Fibroblast of mammary gland (primary cell): ENCODE measurements at regions not wholly inside any gene's neighbourhood (a gene's known extent, or its start where the extent isn't known, plus 50 kb on each side); places are given as distances from the start of the nearest gene placed in this dataset.

ENCODE experiments used
- DNase-seq: peaks from one replicate; pipeline ENCODE4 v3.0.0-alpha.2; 2010; ENCODE audit warnings: low read depth
- H3K4me3 ChIP-seq: 2 replicates; pipeline ENCODE4 v1.5.1; 2011; ENCODE audit warnings: low read depth, mild to moderate bottlenecking, low read length, moderate library complexity; ENCODE audit not compliant: control insufficient read depth
- CTCF ChIP-seq: conservative IDR thresholded peaks from 2 replicates; pipeline ENCODE4 v1.5.1; 2011; ENCODE audit warnings: low read depth, low read length, inconsistent platforms; ENCODE audit not compliant: control insufficient read depth, insufficient read depth

GRCh38 chr3:22621205-22621809 is 581.8 kb upstream of the UBE2E2 start:
- TF ChIP-seq CTCF = no peak
- no peak overlapping the region for H3K4me3 ChIP-seq
- DNase-seq = no peak

DNA sequence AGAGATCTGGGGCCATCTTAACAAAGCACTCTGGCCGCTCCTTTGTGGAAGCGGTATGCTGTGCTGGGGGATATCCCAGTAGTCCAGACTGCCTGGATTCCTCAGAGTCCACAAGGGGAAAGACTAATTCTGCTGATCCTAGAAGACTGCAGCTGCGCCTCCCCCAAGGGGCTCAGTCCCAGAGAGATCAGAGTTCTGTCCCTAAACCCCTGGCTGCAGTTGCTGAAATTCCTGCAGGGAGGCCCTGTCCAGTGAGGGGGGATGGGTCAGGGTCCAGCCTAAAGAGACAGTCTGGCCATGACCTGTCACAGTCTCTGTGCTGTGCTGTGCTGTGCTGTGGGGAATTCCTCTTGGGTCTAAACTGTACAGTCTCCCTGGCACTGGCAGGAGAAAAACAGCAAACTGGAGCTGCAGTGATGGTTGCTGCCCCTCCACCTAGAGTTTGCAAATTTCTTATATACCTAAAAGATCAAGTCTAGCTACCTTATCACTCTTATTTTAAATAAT is 575.1 kb upstream of the UBE2E2 start:
- no peak for DNase-seq
- no peak for TF ChIP-seq CTCF
- no peak overlapping the region for H3K4me3 ChIP-seq

- DNase-seq = no peak
- no peak for TF ChIP-seq CTCF
- no peak overlapping the region for H3K4me3 ChIP-seq
Observed at GRCh38 chr3:22632536-22632935, 570.6 kb upstream of the UBE2E2 start.

DNA sequence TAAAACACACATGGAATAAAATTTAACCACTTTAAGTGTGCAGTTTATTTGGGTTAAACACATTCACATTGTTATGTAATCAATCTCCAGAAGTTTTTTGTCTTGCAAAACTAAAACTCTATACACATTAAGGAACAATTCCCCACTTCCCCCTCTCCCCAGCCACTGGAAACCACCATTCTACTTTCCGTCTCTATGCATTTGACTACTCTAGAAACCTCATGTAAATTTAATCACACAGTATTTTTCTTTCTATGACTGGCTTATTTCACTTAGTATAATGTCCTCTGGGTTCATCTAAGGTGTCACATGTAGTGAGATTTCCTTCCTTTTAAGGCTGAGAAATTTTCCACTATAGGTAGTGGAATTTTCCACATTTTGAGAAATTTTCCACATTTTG is 568.7 kb upstream of the UBE2E2 start:
- no peak for DNase-seq
- H3K4me3 ChIP-seq = no peak overlapping the region
- no peak for TF ChIP-seq CTCF

GRCh38 chr3:22659651-22660475 is 543.3 kb upstream of the UBE2E2 start:
- DNase-seq = peak; percentile 2
- H3K4me3 ChIP-seq = no peak overlapping the region
- TF ChIP-seq CTCF = no peak

DNA sequence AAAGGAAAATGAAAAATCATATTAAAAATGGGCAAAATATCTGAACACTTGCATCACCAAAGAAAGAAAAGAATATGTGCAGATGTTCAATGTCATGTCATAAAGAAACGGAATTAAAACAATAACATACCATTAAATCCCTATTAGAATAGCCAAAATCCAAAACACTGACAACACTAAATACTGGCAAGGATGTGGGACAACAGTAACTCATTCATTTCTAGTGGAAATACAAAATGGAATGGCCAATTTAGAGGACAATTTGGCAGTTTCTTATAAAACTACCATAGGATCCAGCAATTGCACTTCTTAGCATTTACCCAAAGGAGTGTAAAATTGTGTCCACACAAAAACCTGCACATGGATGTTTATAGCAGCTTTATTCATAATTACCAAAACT is 542.5 kb upstream of the UBE2E2 start:
- H3K4me3 ChIP-seq = no peak overlapping the region
- no peak for TF ChIP-seq CTCF

More for the DNA sequence above, 542.5 kb upstream of the UBE2E2 start:
- DNase-seq = no peak
